Vagina (tissue), 2 donors: ENCODE measurements at regions not wholly inside any gene's neighbourhood (a gene's known extent, or its start where the extent isn't known, plus 50 kb on each side); places are given as distances from the start of the nearest gene placed in this dataset.

Experiments used
- CTCF ChIP-seq, 3 experiments: fragments of 450-650 bp in 2 of 3; fragments of 200-600 bp in 1 of 3; sonication (generic) in 1 of 3; IDR thresholded peaks; one replicate each; pipeline ENCODE4 v1.5.1; 2017 to 2019; ENCODE audit warnings: antibody characterized with exemption in 3 of 3, mild to moderate bottlenecking in 2 of 3, moderate library complexity in 2 of 3
- POLR2A ChIP-seq, 2 donors: fragments of 450-650 bp; IDR thresholded peaks; one replicate each; pipeline ENCODE4 v1.6.1; 2017; ENCODE audit warnings: antibody characterized with exemption in 2 of 2, mild to moderate bottlenecking in 2 of 2, moderate library complexity in 2 of 2
- POLR2AphosphoS5 ChIP-seq, 2 donors: sonication (generic); formaldehyde crosslinking; IDR thresholded peaks; one replicate each; pipeline ENCODE4 v1.9.0; 2017; ENCODE audit warnings: antibody characterized with exemption in 2 of 2, mild to moderate bottlenecking in 2 of 2, low read depth in 1 of 2; ENCODE audit not compliant: insufficient read depth in 1 of 2

- TF ChIP-seq CTCF (IDR thresholded peaks at IDR 0.05) (no peak), POLR2AphosphoS5 (IDR thresholded peaks at IDR 0.05; ENCODE audit: insufficient read depth in 1 of 2, low read depth in 1 of 2) (no peak), POLR2A (IDR thresholded peaks at IDR 0.05) (no peak)
Measured at GRCh38 chr10:44012921-44013320, 364.2 kb upstream of the ZNF32 start.
